SK-N-SH treated with all-trans-retinoic acid at 6 μM for 48 hours (cell line): ENCODE measurements at regions not wholly inside any gene's neighbourhood (a gene's known extent, or its start where the extent isn't known, plus 50 kb on each side); places are given as distances from the start of the nearest gene placed in this dataset.

Experiments
- ATAC-seq: fragments of 200-7000 bp; cut with Tn5 transposase; 3 replicates; pipeline ENCODE4 v1.9.1; 2020; ENCODE audit warnings: mild to moderate bottlenecking, moderate library complexity
- ARNTL ChIP-seq: fragments of 450-650 bp; formaldehyde crosslinking; IDR thresholded peaks from 2 replicates; pipeline ENCODE4 v1.5.0; 2020; ENCODE audit warnings: low read depth, mild to moderate bottlenecking, moderate library complexity, borderline replicate concordance
- BACH2 ChIP-seq: fragments of 250-450 bp; sonication (Bioruptor Pico); IDR thresholded peaks from 2 replicates; pipeline ENCODE4 v1.9.0; 2021; ENCODE audit warnings: mild to moderate bottlenecking, borderline replicate concordance
- CSDC2 ChIP-seq: fragments of 250-450 bp; sonication (Bioruptor Pico); IDR thresholded peaks from 2 replicates; pipeline ENCODE4 v1.5.0; 2020; ENCODE audit warnings: mild to moderate bottlenecking, moderate library complexity
- ESRRG ChIP-seq: fragments of 250-450 bp; sonication (Bioruptor Pico); IDR thresholded peaks from 2 replicates; pipeline ENCODE4 v1.6.1; 2021; ENCODE audit warnings: mild to moderate bottlenecking
- GLIS3 ChIP-seq: fragments of 250-450 bp; sonication (Bioruptor Pico); IDR thresholded peaks from 2 replicates; pipeline ENCODE4 v1.5.0; 2020; ENCODE audit warnings: mild to moderate bottlenecking, moderate library complexity
- ISL1 ChIP-seq: fragments of 250-450 bp; sonication (Bioruptor Pico); IDR thresholded peaks from 2 replicates; pipeline ENCODE4 v2.1.2; 2022; ENCODE audit warnings: mild to moderate bottlenecking, moderate library complexity
- OSR1 ChIP-seq: fragments of 250-450 bp; sonication (Bioruptor Pico); IDR thresholded peaks from 2 replicates; pipeline ENCODE4 v1.8.0; 2022; ENCODE audit warnings: moderate library complexity, mild to moderate bottlenecking, inconsistent platforms
- RARB ChIP-seq: fragments of 250-450 bp; sonication (Bioruptor Pico); IDR thresholded peaks from 2 replicates; pipeline ENCODE4 v1.8.0; 2021; ENCODE audit warnings: mild to moderate bottlenecking, moderate library complexity
- SNAI2 ChIP-seq: fragments of 250-450 bp; sonication (Bioruptor Pico); IDR thresholded peaks from 2 replicates; pipeline ENCODE4 v1.5.0; 2020; ENCODE audit warnings: mild to moderate bottlenecking, moderate library complexity
- TCF4 ChIP-seq: fragments of 250-450 bp; sonication (Bioruptor Pico); IDR thresholded peaks from 2 replicates; pipeline ENCODE4 v1.8.0; 2021; ENCODE audit warnings: mild to moderate bottlenecking, moderate library complexity, borderline replicate concordance
- TOX ChIP-seq: fragments of 250-450 bp; sonication (Bioruptor Pico); IDR thresholded peaks from 2 replicates; pipeline ENCODE4 v1.8.0; 2021; ENCODE audit warnings: mild to moderate bottlenecking, moderate library complexity, borderline replicate concordance
- ZC3H10 ChIP-seq: fragments of 250-450 bp; sonication (Bioruptor Pico); IDR thresholded peaks from 2 replicates; pipeline ENCODE4 v1.5.1; 2021; ENCODE audit warnings: mild to moderate bottlenecking, moderate library complexity
- ZFP3 ChIP-seq: fragments of 250-450 bp; sonication (Bioruptor Pico); IDR thresholded peaks from 2 replicates; pipeline ENCODE4 v1.5.0; 2020; ENCODE audit warnings: mild to moderate bottlenecking, moderate library complexity
- ZNF565 ChIP-seq: fragments of 450-650 bp; formaldehyde crosslinking; conservative IDR thresholded peaks from 2 replicates; pipeline ENCODE4 v1.5.0; 2020; ENCODE audit warnings: low read depth, mild to moderate bottlenecking, moderate library complexity
- ZNF70 ChIP-seq: fragments of 450-650 bp; formaldehyde crosslinking; IDR thresholded peaks from 2 replicates; pipeline ENCODE4 v1.5.0; 2020; ENCODE audit warnings: mild to moderate bottlenecking, moderate library complexity
- ZNF8 ChIP-seq: fragments of 450-650 bp; formaldehyde crosslinking; IDR thresholded peaks from 2 replicates; pipeline ENCODE4 v1.5.0; 2020; ENCODE audit warnings: mild to moderate bottlenecking, moderate library complexity
- TF ChIP-seq, protein P1 (sequence below): fragments of 250-450 bp; sonication (Bioruptor Pico); IDR thresholded peaks from 2 replicates; pipeline ENCODE4 v1.5.1; 2020; ENCODE audit warnings: low read depth, mild to moderate bottlenecking, moderate library complexity
- TF ChIP-seq, protein P2 (sequence below): fragments of 250-450 bp; sonication (Bioruptor Pico); IDR thresholded peaks from 2 replicates; pipeline ENCODE4 v1.5.1; 2021; ENCODE audit warnings: mild to moderate bottlenecking, moderate library complexity
- TF ChIP-seq, protein P3 (sequence below): fragments of 250-450 bp; sonication (Bioruptor Pico); IDR thresholded peaks from 2 replicates; pipeline ENCODE4 v1.8.0; 2020; ENCODE audit warnings: mild to moderate bottlenecking, moderate library complexity, borderline replicate concordance
- TF ChIP-seq, protein P4 (sequence below): fragments of 250-450 bp; sonication (Bioruptor Pico); IDR thresholded peaks from 2 replicates; pipeline ENCODE4 v1.5.0; 2020; ENCODE audit warnings: mild to moderate bottlenecking, moderate library complexity
- TF ChIP-seq, protein P5 (sequence below): fragments of 250-450 bp; sonication (Bioruptor Pico); IDR thresholded peaks from 2 replicates; pipeline ENCODE4 v1.8.0; 2021; ENCODE audit warnings: low read depth, mild to moderate bottlenecking, moderate library complexity, borderline replicate concordance

DNA sequence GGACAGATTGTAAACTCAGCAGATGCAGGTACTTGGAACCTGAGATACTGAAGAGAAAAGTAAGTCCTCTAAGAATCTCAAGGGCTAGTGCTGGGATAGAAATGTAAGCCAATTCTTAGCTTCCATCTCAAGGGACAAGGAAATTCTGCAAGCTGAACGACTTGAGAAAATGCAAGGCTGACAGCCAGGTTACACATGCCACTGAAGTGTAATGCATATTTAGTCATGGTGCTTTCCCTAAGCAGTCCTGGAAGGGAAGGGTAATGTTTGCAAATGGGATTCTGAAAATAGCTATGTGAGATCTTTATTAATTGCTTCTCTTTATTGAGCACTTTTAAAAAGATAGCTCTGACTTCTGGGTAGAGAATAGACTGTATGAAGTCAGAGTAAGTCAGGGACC is 402.7 kb upstream of the SEL1L start (continued):
- TF ChIP-seq TOX (no peak), ESRRG (no peak), ZNF8 (no peak), ZNF565 (CRISPR knock-in tag) (no peak)
- TF ChIP-seq, protein P1, sequence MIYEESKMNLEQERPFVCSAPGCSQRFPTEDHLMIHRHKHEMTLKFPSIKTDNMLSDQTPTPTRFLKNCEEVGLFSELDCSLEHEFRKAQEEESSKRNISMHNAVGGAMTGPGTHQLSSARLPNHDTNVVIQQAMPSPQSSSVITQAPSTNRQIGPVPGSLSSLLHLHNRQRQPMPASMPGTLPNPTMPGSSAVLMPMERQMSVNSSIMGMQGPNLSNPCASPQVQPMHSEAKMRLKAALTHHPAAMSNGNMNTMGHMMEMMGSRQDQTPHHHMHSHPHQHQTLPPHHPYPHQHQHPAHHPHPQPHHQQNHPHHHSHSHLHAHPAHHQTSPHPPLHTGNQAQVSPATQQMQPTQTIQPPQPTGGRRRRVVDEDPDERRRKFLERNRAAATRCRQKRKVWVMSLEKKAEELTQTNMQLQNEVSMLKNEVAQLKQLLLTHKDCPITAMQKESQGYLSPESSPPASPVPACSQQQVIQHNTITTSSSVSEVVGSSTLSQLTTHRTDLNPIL: no peak

DNA sequence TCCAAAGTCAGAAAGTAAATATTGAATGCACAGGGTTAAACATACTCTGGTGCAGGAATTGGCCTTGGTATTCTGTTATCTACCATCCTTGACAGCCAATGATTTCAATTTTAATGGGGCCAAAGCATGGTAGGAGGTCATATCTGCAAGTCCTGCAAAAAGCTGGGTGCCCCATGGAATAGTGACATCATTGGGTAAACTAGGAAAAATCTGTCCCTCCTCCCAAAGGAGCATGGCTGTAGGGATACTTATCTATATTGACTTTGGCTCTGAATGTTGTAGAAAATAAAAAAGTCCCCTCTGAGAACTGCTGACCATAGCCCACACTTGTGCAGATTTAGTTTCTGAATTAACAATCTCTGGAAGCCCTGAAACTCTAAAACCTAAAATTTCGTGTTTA is 403.2 kb upstream of the SEL1L start:
- ATAC-seq: no peak

DNA sequence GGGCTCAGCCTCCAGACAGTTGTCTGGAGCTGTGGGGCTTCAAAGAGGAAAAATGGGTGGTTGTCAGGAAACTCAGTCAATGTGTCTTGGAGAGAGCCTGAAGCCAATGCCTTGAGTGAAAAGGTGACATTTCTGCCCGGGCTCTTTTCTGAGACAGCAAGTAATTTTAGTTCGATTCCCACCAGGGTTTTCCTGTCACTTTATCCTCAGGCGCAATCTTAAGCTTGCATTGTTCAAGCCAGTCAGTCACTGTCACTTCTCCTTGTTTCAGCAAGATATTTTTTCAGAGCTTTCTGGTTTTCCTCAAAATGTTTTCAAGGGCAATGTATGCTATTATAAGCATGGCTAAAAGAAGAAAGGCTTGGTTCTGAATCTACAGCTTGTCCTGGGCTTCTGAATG is 404.7 kb upstream of the SEL1L start:
- no peak for ATAC-seq
- TF ChIP-seq, protein P2, sequence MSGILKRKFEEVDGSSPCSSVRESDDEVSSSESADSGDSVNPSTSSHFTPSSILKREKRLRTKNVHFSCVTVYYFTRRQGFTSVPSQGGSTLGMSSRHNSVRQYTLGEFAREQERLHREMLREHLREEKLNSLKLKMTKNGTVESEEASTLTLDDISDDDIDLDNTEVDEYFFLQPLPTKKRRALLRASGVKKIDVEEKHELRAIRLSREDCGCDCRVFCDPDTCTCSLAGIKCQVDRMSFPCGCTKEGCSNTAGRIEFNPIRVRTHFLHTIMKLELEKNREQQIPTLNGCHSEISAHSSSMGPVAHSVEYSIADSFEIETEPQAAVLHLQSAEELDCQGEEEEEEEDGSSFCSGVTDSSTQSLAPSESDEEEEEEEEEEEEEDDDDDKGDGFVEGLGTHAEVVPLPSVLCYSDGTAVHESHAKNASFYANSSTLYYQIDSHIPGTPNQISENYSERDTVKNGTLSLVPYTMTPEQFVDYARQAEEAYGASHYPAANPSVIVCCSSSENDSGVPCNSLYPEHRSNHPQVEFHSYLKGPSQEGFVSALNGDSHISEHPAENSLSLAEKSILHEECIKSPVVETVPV (CRISPR knock-in tag): no peak
- TF ChIP-seq ISL1 (no peak), ZFP3 (CRISPR knock-in tag) (no peak), CSDC2 (CRISPR knock-in tag) (no peak), BACH2 (CRISPR knock-in tag) (no peak), ESRRG (no peak), ZNF70 (no peak), OSR1 (no peak), ZNF565 (CRISPR knock-in tag) (no peak), RARB (CRISPR knock-in tag) (no peak)
- TF ChIP-seq, protein P3, sequence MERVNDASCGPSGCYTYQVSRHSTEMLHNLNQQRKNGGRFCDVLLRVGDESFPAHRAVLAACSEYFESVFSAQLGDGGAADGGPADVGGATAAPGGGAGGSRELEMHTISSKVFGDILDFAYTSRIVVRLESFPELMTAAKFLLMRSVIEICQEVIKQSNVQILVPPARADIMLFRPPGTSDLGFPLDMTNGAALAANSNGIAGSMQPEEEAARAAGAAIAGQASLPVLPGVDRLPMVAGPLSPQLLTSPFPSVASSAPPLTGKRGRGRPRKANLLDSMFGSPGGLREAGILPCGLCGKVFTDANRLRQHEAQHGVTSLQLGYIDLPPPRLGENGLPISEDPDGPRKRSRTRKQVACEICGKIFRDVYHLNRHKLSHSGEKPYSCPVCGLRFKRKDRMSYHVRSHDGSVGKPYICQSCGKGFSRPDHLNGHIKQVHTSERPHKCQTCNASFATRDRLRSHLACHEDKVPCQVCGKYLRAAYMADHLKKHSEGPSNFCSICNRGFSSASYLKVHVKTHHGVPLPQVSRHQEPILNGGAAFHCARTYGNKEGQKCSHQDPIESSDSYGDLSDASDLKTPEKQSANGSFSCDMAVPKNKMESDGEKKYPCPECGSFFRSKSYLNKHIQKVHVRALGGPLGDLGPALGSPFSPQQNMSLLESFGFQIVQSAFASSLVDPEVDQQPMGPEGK (CRISPR knock-in tag): no peak
- TF ChIP-seq, protein P4, sequence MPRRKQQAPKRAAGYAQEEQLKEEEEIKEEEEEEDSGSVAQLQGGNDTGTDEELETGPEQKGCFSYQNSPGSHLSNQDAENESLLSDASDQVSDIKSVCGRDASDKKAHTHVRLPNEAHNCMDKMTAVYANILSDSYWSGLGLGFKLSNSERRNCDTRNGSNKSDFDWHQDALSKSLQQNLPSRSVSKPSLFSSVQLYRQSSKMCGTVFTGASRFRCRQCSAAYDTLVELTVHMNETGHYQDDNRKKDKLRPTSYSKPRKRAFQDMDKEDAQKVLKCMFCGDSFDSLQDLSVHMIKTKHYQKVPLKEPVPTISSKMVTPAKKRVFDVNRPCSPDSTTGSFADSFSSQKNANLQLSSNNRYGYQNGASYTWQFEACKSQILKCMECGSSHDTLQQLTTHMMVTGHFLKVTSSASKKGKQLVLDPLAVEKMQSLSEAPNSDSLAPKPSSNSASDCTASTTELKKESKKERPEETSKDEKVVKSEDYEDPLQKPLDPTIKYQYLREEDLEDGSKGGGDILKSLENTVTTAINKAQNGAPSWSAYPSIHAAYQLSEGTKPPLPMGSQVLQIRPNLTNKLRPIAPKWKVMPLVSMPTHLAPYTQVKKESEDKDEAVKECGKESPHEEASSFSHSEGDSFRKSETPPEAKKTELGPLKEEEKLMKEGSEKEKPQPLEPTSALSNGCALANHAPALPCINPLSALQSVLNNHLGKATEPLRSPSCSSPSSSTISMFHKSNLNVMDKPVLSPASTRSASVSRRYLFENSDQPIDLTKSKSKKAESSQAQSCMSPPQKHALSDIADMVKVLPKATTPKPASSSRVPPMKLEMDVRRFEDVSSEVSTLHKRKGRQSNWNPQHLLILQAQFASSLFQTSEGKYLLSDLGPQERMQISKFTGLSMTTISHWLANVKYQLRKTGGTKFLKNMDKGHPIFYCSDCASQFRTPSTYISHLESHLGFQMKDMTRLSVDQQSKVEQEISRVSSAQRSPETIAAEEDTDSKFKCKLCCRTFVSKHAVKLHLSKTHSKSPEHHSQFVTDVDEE (CRISPR knock-in tag): no peak
- TF ChIP-seq, protein P5, sequence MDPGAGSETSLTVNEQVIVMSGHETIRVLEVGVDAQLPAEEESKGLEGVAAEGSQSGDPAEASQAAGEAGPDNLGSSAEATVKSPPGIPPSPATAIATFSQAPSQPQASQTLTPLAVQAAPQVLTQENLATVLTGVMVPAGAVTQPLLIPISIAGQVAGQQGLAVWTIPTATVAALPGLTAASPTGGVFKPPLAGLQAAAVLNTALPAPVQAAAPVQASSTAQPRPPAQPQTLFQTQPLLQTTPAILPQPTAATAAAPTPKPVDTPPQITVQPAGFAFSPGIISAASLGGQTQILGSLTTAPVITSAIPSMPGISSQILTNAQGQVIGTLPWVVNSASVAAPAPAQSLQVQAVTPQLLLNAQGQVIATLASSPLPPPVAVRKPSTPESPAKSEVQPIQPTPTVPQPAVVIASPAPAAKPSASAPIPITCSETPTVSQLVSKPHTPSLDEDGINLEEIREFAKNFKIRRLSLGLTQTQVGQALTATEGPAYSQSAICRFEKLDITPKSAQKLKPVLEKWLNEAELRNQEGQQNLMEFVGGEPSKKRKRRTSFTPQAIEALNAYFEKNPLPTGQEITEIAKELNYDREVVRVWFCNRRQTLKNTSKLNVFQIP (CRISPR knock-in tag): no peak

More for the DNA sequence above, 403.2 kb upstream of the SEL1L start:
- TF ChIP-seq, protein P2 (CRISPR knock-in tag): no peak
- TF ChIP-seq RARB (CRISPR knock-in tag) (no peak), GLIS3 (no peak), SNAI2 (CRISPR knock-in tag) (no peak), ZNF565 (CRISPR knock-in tag) (no peak), ESRRG (no peak), ZNF8 (no peak), TCF4 (CRISPR knock-in tag) (no peak), ARNTL (CRISPR knock-in tag) (no peak), ZC3H10 (CRISPR knock-in tag) (no peak), TOX (no peak), ISL1 (no peak), ZFP3 (CRISPR knock-in tag) (no peak)
- TF ChIP-seq, protein P4 (CRISPR knock-in tag): no peak
- TF ChIP-seq, protein P1: no peak
